ENCODE measurements at regions not wholly inside any gene's neighbourhood (a gene's known extent, or its start where the extent isn't known, plus 50 kb on each side); places are given as distances from the start of the nearest gene placed in this dataset.

GRCh38 chr5:15209053-15209762 is 290.8 kb upstream of the FBXL7 start:
- no peak for DNase-seq (ENCODE audit: low spot score)

GRCh38 chr5:15206133-15206532 is 293.8 kb upstream of the FBXL7 start:
- no peak for DNase-seq (ENCODE audit: low spot score)

- DNase-seq (ENCODE audit: low spot score), result no peak
Measured at GRCh38 chr5:15203376-15203775, 296.6 kb upstream of the FBXL7 start.

- DNase-seq (ENCODE audit: low spot score), result no peak
Measured at GRCh38 chr5:15191012-15191411, 309.0 kb upstream of the FBXL7 start.

- no peak for DNase-seq (ENCODE audit: low spot score)
Measured at GRCh38 chr5:15183520-15183919, 311.9 kb upstream of the ANKH start.

- no peak for DNase-seq (ENCODE audit: low spot score)
Measured at GRCh38 chr5:15170173-15170572, 298.6 kb upstream of the ANKH start.

- no peak for DNase-seq (ENCODE audit: low spot score)
Measured at GRCh38 chr5:15168358-15168757, 296.8 kb upstream of the ANKH start.

- no peak for DNase-seq (ENCODE audit: low spot score)
Measured at GRCh38 chr5:15160091-15160490, 288.5 kb upstream of the ANKH start.

GRCh38 chr5:15159606-15160005 is 288.0 kb upstream of the ANKH start:
- DNase-seq (ENCODE audit: low spot score), result no peak

- no peak for DNase-seq (ENCODE audit: low spot score)
Measured at GRCh38 chr5:15142458-15142857, 270.9 kb upstream of the ANKH start.

- no peak for DNase-seq (ENCODE audit: low spot score)
Measured at GRCh38 chr5:15137414-15137813, 265.8 kb upstream of the ANKH start.

GRCh38 chr5:15135661-15136060 is 264.1 kb upstream of the ANKH start:
- DNase-seq (ENCODE audit: low spot score), result no peak

GRCh38 chr5:15133456-15133965 is 261.9 kb upstream of the ANKH start:
- DNase-seq (ENCODE audit: low spot score), result no peak

GRCh38 chr5:15132816-15133405 is 261.3 kb upstream of the ANKH start:
- no peak for DNase-seq (ENCODE audit: low spot score)

- no peak for DNase-seq (ENCODE audit: low spot score)
Measured at GRCh38 chr5:15131909-15132308, 260.3 kb upstream of the ANKH start.

- DNase-seq (ENCODE audit: low spot score), result no peak
Measured at GRCh38 chr5:15124871-15125568, 253.4 kb upstream of the ANKH start.

- no peak for DNase-seq (ENCODE audit: low spot score)
Measured at GRCh38 chr5:15124461-15124860, 252.9 kb upstream of the ANKH start.

- DNase-seq (ENCODE audit: low spot score), result no peak
Measured at GRCh38 chr5:15117688-15118087, 246.1 kb upstream of the ANKH start.

GRCh38 chr5:15116996-15117395 is 245.4 kb upstream of the ANKH start:
- DNase-seq (ENCODE audit: low spot score), result no peak

GRCh38 chr5:15106530-15107283 is 235.1 kb upstream of the ANKH start:
- no peak for DNase-seq (ENCODE audit: low spot score)

- DNase-seq (ENCODE audit: low spot score), result peak; percentile 39
Measured at GRCh38 chr5:15105799-15106393, 234.3 kb upstream of the ANKH start.

GRCh38 chr5:15103864-15104263 is 232.3 kb upstream of the ANKH start:
- no peak for DNase-seq (ENCODE audit: low spot score)

Measured in mucosa of gallbladder (tissue), 1 donor.